ENCODE measurements at regions not wholly inside any gene's neighbourhood (a gene's known extent, or its start where the extent isn't known, plus 50 kb on each side); places are given as distances from the start of the nearest gene placed in this dataset.

DNA sequence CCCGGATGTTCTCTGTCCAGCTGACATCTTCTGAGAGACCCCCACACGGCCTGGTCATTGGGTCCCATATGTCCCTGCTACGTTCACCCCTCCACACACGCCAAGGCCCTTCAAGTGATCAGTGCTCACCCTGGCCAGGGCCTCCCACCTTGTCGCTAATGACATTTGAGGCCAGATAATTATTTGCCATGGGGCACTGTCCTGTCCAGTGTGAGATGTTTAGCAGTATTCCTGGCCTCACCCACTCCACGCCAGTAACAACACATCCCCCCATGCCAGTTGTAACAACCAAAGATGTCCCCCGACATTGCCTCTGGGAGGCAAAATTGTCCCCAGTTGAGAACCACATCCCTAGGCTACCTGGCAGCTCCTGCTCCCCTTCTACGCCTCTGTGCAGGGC is 49.9 kb upstream of the NANOS1 start:
- no peak for TF ChIP-seq POLR2A (IDR thresholded peaks at IDR 0.05)
- TF ChIP-seq CTCF (IDR thresholded peaks at IDR 0.05) = no peak

All from thyroid gland (tissue), 4 donors.